ENCODE measurements at regions not wholly inside any gene's neighbourhood (a gene's known extent, or its start where the extent isn't known, plus 50 kb on each side); places are given as distances from the start of the nearest gene placed in this dataset.

GRCh38 chrX:9131066-9131465 is 97.1 kb upstream of the FAM9B start:
- no peak for TF ChIP-seq CTCF (IDR thresholded peaks at IDR 0.05; ENCODE audit: insufficient read depth, low read length, poor library complexity, severe bottlenecking)
- H3K36me3 ChIP-seq (ENCODE audit: control insufficient read depth, insufficient read depth, low read length): no peaks in the 10 kb centered on the region
- DNase-seq (ENCODE audit: low read depth): no peak
- H3K27me3 ChIP-seq (ENCODE audit: control insufficient read depth, insufficient read depth, low read length): no peaks in the 10 kb centered on the region
- H3K4me3 ChIP-seq (ENCODE audit: low read depth, low read length): no peak overlapping the region

- no peak for TF ChIP-seq CTCF (IDR thresholded peaks at IDR 0.05; ENCODE audit: insufficient read depth, low read length, poor library complexity, severe bottlenecking)
- no peak for DNase-seq (ENCODE audit: low read depth)
- no peaks in the 10 kb centered on the region for H3K36me3 ChIP-seq (ENCODE audit: control insufficient read depth, insufficient read depth, low read length)
- no peaks in the 10 kb centered on the region for H3K27me3 ChIP-seq (ENCODE audit: control insufficient read depth, insufficient read depth, low read length)
- H3K4me3 ChIP-seq (ENCODE audit: low read depth, low read length): no peak overlapping the region
Observed at GRCh38 chrX:9132036-9132638, 98.2 kb upstream of the FAM9B start.

GRCh38 chrX:9133426-9133825 is 99.5 kb upstream of the FAM9B start:
- no peak for DNase-seq (ENCODE audit: low read depth)
- no peak overlapping the region for H3K4me3 ChIP-seq (ENCODE audit: low read depth, low read length)
- no peak for TF ChIP-seq CTCF (IDR thresholded peaks at IDR 0.05; ENCODE audit: insufficient read depth, low read length, poor library complexity, severe bottlenecking)
- no peaks in the 10 kb centered on the region for H3K27me3 ChIP-seq (ENCODE audit: control insufficient read depth, insufficient read depth, low read length)
- no peaks in the 10 kb centered on the region for H3K36me3 ChIP-seq (ENCODE audit: control insufficient read depth, insufficient read depth, low read length)

- Histone ChIP-seq H3K36me3 (ENCODE audit: control insufficient read depth, insufficient read depth, low read length) (no peaks in the 10 kb centered on the region), H3K27me3 (ENCODE audit: control insufficient read depth, insufficient read depth, low read length) (no peaks in the 10 kb centered on the region), H3K4me3 (ENCODE audit: low read depth, low read length) (no peak overlapping the region)
- DNase-seq (ENCODE audit: low read depth): no peak
- TF ChIP-seq CTCF (IDR thresholded peaks at IDR 0.05; ENCODE audit: insufficient read depth, low read length, poor library complexity, severe bottlenecking): no peak
Observed at GRCh38 chrX:9134366-9134765, 100.4 kb upstream of the FAM9B start.

GRCh38 chrX:9135901-9136510 is 102.1 kb upstream of the FAM9B start:
- no peak for DNase-seq (ENCODE audit: low read depth)
- TF ChIP-seq CTCF (IDR thresholded peaks at IDR 0.05; ENCODE audit: insufficient read depth, low read length, poor library complexity, severe bottlenecking): no peak
- H3K36me3 ChIP-seq (ENCODE audit: control insufficient read depth, insufficient read depth, low read length): no peaks in the 10 kb centered on the region
- no peak overlapping the region for H3K4me3 ChIP-seq (ENCODE audit: low read depth, low read length)
- no peaks in the 10 kb centered on the region for H3K27me3 ChIP-seq (ENCODE audit: control insufficient read depth, insufficient read depth, low read length)

GRCh38 chrX:9137152-9137551 is 103.2 kb upstream of the FAM9B start:
- H3K27me3 ChIP-seq (ENCODE audit: control insufficient read depth, insufficient read depth, low read length): no peaks in the 10 kb centered on the region
- DNase-seq (ENCODE audit: low read depth): no peak
- TF ChIP-seq CTCF (IDR thresholded peaks at IDR 0.05; ENCODE audit: insufficient read depth, low read length, poor library complexity, severe bottlenecking): no peak
- no peaks in the 10 kb centered on the region for H3K36me3 ChIP-seq (ENCODE audit: control insufficient read depth, insufficient read depth, low read length)
- no peak overlapping the region for H3K4me3 ChIP-seq (ENCODE audit: low read depth, low read length)
